ENCODE measurements at regions not wholly inside any gene's neighbourhood (a gene's known extent, or its start where the extent isn't known, plus 50 kb on each side); places are given as distances from the start of the nearest gene placed in this dataset.

GRCh38 chr2:42848265-42848664 lies 55.9 kb upstream of the HAAO start:
- no peak for TF ChIP-seq POLR2AphosphoS5 (IDR thresholded peaks at IDR 0.05; ENCODE audit: low read depth, low read length)
- no peak for TF ChIP-seq RAD21 (IDR thresholded peaks at IDR 0.05; ENCODE audit: low read depth)
